GM12864 (cell line): ENCODE measurements at regions not wholly inside any gene's neighbourhood (a gene's known extent, or its start where the extent isn't known, plus 50 kb on each side); places are given as distances from the start of the nearest gene placed in this dataset.

Experiments
- DNase-seq: peaks from one replicate; pipeline ENCODE4 v3.0.0-alpha.2; 2011; ENCODE audit warnings: low read depth
- H3K4me3 ChIP-seq: 2 replicates; pipeline ENCODE4 v1.5.1; 2011; ENCODE audit warnings: mild to moderate bottlenecking, low read depth, low read length, control low read depth
- CTCF ChIP-seq: IDR thresholded peaks from 2 replicates; pipeline ENCODE4 v1.5.1; 2011; ENCODE audit warnings: low read depth, mild to moderate bottlenecking, moderate library complexity, low read length, control low read depth, inconsistent platforms; ENCODE audit errors: missing control alignments

GRCh38 chr15:66651913-66652642, 50.0 kb upstream of the SMAD6 start:
- DNase-seq, result no peak
- TF ChIP-seq CTCF, result no peak
- H3K4me3 ChIP-seq, result no peak overlapping the region
